ENCODE measurements at regions not wholly inside any gene's neighbourhood (a gene's known extent, or its start where the extent isn't known, plus 50 kb on each side); places are given as distances from the start of the nearest gene placed in this dataset.

DNA sequence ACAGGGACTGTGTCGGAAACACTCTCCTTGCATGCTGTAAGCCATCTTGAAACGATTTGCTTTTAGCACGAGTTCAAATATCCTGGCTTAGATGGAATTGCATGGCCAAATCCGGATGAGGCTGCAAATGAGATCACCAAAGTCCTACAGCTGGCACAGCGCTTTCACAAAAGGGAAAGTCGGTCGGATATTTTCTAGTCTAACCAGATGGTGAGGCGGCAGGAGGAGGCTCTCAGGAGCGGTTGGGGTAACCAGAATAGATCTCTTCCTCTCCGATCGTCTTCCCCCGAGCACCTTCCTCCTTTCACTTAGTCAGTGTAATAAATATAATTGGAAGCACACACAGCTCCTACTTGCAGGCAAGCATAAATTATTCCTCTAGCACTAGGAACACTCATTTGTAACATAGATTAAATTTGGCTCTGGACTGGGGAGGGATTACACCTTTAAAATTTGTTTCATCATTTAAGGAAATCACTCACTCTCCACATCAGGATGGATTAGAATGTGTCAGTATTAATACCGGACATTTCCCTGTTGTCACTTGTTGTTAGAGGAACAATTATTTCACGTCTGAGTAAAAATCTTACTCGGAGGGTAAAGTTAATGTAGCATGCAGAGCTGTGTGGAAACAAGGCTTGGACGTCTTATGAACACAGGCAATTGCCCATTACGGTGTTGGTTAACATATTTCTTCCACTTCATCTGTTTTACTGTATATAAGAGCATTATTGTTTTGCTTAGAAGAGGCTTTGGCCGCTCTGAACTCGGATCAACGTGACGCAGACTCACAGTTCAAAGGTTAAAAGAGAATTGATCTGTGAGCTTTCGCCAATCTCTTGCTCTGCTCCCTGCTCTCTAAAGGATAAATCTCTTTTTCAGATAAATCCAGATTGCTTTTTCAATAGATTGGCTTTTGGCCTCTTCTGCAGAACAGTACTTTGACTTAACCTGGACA, 857.9 kb downstream of the TYW1 start:
- no peak for DNase-seq
- no peaks in the 10 kb centered on the region for H3K4me1 ChIP-seq
- no peak for TF ChIP-seq CTCF (IDR thresholded peaks at IDR 0.05; ENCODE audit: borderline replicate concordance)
- no peak overlapping the region for H3K27ac ChIP-seq (replicated peaks)
- no peaks in the 10 kb centered on the region for H3K9me3 ChIP-seq (replicated peaks)
- intact Hi-C loops (cut with micrococcal nuclease) = no loop called here
- H3K4me3 ChIP-seq = no peak overlapping the region
- H3K36me3 ChIP-seq = no peaks in the 10 kb centered on the region
- peaks cover 45% of the 10 kb centered on the region for H3K27me3 ChIP-seq (ENCODE audit: low read depth)

GRCh38 chr7:67855322-67855721, 858.7 kb downstream of the TYW1 start:
- peaks cover 45% of the 10 kb centered on the region for H3K27me3 ChIP-seq (ENCODE audit: low read depth)
- no peaks in the 10 kb centered on the region for H3K4me1 ChIP-seq
- no peak for TF ChIP-seq CTCF (IDR thresholded peaks at IDR 0.05; ENCODE audit: borderline replicate concordance)
- no peak for DNase-seq
- no peaks in the 10 kb centered on the region for H3K9me3 ChIP-seq (replicated peaks)
- H3K36me3 ChIP-seq = no peaks in the 10 kb centered on the region
- H3K4me3 ChIP-seq = no peak overlapping the region
- intact Hi-C loops (cut with micrococcal nuclease) = no loop called here
- no peak overlapping the region for H3K27ac ChIP-seq (replicated peaks)

DNA sequence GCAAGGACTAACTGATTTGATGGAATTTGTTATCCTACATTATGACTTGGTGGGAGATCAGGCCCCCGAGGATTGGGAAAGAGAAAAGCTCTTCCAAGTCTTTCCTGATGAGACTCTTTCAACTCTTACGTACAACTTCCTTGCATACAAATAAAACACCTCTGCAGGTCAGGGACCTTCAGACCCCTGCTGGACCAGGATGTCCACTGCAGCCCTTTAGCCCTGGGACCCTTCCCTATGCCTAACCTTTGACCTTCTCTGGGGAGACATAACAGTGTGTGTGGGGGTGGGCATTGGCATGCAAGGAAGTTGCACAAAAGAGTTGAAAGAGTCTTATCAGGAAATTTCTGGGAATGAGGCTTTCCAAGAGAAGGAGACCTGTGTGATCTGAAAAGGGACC, 859.4 kb downstream of the TYW1 start:
- intact Hi-C loops (cut with micrococcal nuclease) = no loop called here
- Histone ChIP-seq H3K27ac (replicated peaks) (no peak overlapping the region), H3K27me3 (ENCODE audit: low read depth) (peaks cover 39% of the 10 kb centered on the region), H3K9me3 (replicated peaks) (peaks cover under 1% of the 10 kb centered on the region), H3K4me1 (no peaks in the 10 kb centered on the region), H3K36me3 (no peaks in the 10 kb centered on the region), H3K4me3 (no peak overlapping the region)
- TF ChIP-seq CTCF (IDR thresholded peaks at IDR 0.05; ENCODE audit: borderline replicate concordance) = no peak
- DNase-seq = no peak

- TF ChIP-seq CTCF (IDR thresholded peaks at IDR 0.05; ENCODE audit: borderline replicate concordance) = no peak
- Histone ChIP-seq H3K27me3 (ENCODE audit: low read depth) (peaks cover 34% of the 10 kb centered on the region), H3K4me3 (no peak overlapping the region), H3K9me3 (replicated peaks) (peaks cover 17% of the 10 kb centered on the region), H3K4me1 (no peaks in the 10 kb centered on the region), H3K27ac (replicated peaks) (no peak overlapping the region), H3K36me3 (no peaks in the 10 kb centered on the region)
- intact Hi-C loops (cut with micrococcal nuclease) = no loop called here
- DNase-seq = no peak
Observed at GRCh38 chr7:67857698-67858097, 861.1 kb downstream of the TYW1 start.

DNA sequence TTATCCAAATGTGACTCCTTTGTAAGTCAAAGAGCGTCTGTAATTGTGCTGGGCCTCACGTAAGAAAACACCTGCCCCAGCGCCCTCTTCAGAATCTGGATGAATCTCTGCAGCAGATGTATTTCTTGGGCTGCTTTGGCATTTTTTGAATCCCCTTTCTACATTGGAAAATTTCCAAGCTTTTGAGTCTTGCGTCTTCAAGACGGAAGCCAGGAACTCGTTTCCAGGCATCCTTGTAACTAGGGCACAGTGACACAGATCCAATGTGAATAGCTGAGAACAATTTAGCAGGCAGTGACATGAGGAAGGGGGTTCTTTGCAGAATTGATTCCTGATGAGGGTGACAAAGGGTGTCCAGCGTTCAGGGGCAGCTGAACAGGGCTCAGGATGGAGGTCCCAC, 862.3 kb downstream of the TYW1 start:
- intact Hi-C loops (cut with micrococcal nuclease) = no loop called here
- H3K4me1 ChIP-seq = no peaks in the 10 kb centered on the region
- TF ChIP-seq CTCF (IDR thresholded peaks at IDR 0.05; ENCODE audit: borderline replicate concordance) = no peak
- no peak for DNase-seq
- no peaks in the 10 kb centered on the region for H3K36me3 ChIP-seq
- H3K27me3 ChIP-seq (ENCODE audit: low read depth) = peaks cover 28% of the 10 kb centered on the region
- no peak overlapping the region for H3K27ac ChIP-seq (replicated peaks)
- peaks cover 17% of the 10 kb centered on the region for H3K9me3 ChIP-seq (replicated peaks)
- no peak overlapping the region for H3K4me3 ChIP-seq
